Upper lobe of left lung (tissue), 4 donors: ENCODE measurements at regions not wholly inside any gene's neighbourhood (a gene's known extent, or its start where the extent isn't known, plus 50 kb on each side); places are given as distances from the start of the nearest gene placed in this dataset.

Experiments used
- POLR2A ChIP-seq, 4 donors: fragments of 450-650 bp; IDR thresholded peaks; one replicate each; pipeline ENCODE4 v1.5.1; 2016 to 2017; ENCODE audit warnings: antibody characterized with exemption in 4 of 4, mild to moderate bottlenecking in 2 of 4
- POLR2AphosphoS5 ChIP-seq, 2 donors: sonication (generic); formaldehyde crosslinking; IDR thresholded peaks; one replicate each; pipeline ENCODE4 v1.5.1; 2017; ENCODE audit warnings: antibody characterized with exemption in 2 of 2
- TF ChIP-seq, protein P1 (sequence below), 6 experiments: fragments of 450-650 bp in 4 of 6; fragments of 200-600 bp in 2 of 6; sonication (generic) in 2 of 6; IDR thresholded peaks; one replicate each; pipeline ENCODE4 v1.5.1; 2016 to 2019; ENCODE audit warnings: antibody characterized with exemption in 6 of 6

GRCh38 chr2:173716458-173717052, 248.6 kb downstream of the SP3 start:
- TF ChIP-seq POLR2AphosphoS5 (IDR thresholded peaks at IDR 0.05) (no peak), POLR2A (IDR thresholded peaks at IDR 0.05) (no peak)
- TF ChIP-seq, protein P1, sequence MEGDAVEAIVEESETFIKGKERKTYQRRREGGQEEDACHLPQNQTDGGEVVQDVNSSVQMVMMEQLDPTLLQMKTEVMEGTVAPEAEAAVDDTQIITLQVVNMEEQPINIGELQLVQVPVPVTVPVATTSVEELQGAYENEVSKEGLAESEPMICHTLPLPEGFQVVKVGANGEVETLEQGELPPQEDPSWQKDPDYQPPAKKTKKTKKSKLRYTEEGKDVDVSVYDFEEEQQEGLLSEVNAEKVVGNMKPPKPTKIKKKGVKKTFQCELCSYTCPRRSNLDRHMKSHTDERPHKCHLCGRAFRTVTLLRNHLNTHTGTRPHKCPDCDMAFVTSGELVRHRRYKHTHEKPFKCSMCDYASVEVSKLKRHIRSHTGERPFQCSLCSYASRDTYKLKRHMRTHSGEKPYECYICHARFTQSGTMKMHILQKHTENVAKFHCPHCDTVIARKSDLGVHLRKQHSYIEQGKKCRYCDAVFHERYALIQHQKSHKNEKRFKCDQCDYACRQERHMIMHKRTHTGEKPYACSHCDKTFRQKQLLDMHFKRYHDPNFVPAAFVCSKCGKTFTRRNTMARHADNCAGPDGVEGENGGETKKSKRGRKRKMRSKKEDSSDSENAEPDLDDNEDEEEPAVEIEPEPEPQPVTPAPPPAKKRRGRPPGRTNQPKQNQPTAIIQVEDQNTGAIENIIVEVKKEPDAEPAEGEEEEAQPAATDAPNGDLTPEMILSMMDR (IDR thresholded peaks at IDR 0.05) = no peak
